HG03045 (cell line): ENCODE measurements at regions not wholly inside any gene's neighbourhood (a gene's known extent, or its start where the extent isn't known, plus 50 kb on each side); places are given as distances from the start of the nearest gene placed in this dataset.

Experiments
- ATAC-seq: cut with Tn5 transposase; IDR thresholded peaks from one replicate; pipeline ENCODE4 v1.9.1; 2021; ENCODE audit warnings: mild to moderate bottlenecking, moderate library complexity; ENCODE audit not compliant: unreplicated experiment

GRCh38 chr12:58186401-58186800, 245.0 kb downstream of the ATP23 start:
- ATAC-seq: no peak

GRCh38 chr12:58186914-58187313, 245.5 kb downstream of the ATP23 start:
- ATAC-seq: no peak

DNA sequence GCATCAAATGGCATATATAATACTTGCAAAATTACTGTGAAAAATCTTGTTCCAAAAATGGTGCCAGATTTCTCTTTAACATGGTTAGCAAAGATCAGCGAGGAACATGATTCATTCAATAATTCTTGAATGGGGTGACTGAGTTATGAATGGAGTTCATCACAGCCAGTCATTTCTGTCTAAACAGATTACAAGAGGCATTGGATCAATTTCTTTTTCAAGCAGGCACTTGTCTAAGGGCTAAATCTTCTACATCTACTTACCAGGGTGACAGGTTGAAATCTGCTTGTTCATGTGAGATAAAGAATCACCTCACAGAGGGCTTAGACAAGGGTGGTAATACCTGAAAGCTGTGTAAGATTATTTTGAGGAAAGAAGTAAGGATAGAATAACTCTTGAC, 247.7 kb downstream of the ATP23 start:
- ATAC-seq: no peak

DNA sequence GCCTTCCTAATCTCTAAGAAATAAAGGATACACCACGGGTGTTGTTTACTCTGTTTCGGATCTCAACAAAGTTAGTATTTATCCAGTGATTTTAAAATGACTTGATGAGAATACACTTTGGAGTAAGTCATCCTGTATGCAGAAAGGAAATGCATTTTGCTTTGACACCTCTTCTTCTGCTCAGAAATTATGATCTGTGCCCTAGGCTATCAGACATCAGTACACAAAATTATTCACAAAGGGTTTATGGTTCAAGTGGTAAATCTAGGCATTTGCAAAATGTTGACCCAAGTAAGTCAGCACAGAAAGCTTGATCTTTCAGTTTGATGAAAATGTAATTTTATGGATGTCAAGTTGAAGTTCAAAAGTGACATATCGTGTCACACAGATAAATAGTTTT, 248.5 kb downstream of the ATP23 start:
- no peak for ATAC-seq

DNA sequence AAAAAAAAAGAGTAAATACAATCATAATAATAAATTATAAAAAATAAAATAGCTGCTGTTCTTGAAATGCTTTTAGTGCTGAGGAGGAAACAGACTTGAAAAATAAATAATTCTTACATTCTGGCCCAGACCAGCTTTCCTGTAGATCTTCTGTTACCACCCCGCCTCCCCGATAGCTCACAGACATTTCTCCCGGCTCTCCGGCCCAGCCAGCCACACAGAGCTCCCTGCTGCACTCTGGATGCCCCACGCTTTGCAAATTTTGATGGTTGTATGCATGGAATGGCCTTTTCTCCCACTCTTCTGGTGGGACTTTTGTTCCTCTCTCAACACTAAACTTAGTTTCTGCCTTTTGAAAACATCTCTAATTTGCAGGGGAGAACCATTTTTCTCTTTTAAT, 249.3 kb downstream of the ATP23 start:
- no peak for ATAC-seq

- ATAC-seq: no peak
Measured at GRCh38 chr12:58196971-58197370, 255.6 kb downstream of the ATP23 start.

DNA sequence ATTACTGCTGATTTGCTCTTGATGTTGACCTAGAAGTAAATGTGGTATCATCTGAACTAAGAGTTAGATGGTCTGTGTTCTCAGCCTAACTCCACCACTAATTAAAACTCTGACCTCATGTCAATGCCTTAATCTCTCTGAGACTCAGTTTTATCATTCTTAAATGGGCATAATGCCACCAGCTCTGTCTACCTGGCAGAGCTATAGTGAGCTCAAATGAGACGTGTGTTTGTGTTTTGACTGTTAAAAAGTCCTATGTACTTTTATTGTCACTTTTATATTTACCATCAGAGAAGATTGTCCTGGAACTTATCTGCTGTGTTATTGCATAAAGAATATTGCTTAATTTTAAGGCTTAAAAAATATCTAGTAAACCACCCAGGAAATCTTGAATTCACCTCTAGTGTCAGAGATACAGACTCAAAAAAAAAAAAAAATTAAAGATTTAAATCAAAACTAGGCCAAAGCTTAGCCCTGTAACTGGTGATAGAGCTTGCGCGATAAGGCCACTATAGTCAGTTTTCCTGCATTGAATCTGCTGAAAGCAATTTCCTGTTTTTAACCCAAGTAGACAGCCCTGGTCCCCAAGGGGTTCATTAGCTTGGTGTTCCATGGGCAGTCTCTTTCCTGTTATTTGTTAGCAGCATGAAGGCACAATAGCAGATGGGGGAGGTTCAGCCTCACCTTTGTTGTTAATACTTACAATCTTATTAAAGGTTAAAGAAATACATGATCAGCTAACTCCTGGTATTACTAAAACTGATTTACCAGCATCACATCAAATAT, 261.8 kb downstream of the ATP23 start:
- ATAC-seq: no peak

DNA sequence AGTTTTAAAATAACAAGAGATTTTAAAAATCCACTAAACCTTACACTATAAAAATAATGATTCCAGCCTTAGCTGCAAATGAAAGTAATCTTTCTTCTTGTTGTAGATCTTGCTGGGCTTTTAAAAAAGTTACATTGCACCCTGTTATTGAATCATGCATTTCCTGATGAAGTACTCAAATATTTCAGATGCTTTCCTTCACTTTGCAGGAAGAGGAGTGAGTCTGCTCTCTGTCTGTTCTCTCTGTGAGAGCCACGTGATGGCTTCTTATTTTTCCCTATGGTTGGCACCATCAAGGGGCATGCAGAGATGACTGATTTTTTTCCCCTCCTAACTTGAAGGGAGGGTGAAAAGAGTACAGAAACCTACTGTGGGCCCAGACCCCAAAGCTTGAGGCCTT, 262.7 kb downstream of the ATP23 start:
- no peak for ATAC-seq

DNA sequence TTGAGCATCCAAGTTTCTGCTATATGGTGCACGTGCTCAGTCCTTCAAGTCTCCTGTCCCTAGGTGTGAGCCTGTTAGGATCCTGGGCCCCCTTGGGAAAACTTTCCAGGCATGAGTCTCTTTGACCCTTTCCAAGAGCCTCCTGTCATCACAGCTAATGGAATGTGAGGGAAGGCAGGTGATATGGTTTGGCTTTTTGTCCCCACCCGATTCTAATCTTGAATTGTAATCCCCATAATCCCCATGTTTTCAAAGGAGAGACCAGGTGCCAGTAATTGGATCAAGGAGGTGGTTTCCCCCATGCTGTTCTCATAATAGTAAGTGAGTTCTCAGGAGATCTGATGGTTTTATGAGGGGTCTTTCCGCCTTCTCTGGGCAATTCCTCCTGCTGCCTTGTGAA, 265.5 kb downstream of the ATP23 start:
- no peak for ATAC-seq

DNA sequence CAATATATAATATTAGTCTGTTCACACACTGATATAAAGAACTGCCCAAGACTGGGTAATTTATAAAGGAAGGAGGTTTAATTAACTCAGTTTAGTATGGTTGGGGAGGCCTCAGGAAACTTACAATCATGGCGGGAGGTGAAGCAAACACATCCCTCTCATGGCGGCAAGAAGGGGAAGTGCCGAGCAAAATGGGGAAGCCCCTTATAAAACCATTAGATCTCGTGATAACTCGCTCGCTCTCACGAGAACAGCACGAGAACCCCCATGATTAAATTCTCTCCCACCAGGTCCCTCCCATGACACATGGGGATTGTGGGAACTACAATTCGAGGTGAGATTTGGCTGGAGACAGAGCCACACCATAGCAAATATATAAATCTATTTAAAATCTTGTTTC, 269.8 kb downstream of the ATP23 start:
- ATAC-seq: no peak

DNA sequence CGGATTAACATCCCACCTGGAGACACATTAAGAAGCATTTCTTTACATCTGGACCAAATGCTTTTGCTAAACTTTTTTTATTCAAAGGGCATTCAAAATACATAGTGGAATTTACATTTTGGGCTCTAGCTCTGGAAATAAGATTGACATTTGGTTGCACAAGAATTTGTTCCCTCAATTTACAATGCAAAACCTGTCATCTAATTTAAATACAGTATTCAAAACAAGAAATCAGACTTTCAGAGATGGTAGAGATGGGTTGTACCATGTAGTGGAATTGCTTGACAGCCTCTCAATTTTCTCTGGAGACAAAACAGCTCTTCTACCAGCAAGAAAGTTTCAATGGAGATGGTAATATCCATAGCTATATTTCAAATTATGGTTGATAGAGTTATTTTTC, 275.8 kb downstream of the ATP23 start:
- ATAC-seq: no peak

DNA sequence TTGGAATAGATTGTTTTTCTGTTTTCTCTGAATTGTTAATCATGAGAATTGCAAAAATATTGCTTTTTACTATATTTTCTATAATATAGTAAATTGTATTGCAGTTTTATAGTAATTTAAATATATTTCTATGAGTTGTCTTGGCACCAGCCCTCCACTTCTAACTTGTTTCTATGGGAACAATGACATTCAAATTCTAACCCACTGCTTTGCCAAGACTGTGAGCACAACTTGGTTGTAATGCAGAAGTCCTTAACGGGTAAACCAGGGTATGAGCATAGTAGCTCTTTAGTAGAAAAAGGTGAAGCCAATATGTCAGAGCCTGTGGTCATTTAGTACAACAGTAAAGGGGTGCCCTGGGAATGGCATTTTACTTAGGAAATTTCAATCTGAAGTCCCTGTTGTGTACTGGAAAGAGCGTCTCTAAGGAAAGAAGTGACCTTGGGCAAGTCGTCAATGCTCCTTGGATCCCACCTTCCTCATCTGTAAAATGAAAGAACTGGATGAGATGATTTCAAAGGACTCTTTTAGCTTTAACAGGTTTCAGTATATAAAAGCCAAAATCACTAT, 283.3 kb downstream of the ATP23 start:
- ATAC-seq: no peak

DNA sequence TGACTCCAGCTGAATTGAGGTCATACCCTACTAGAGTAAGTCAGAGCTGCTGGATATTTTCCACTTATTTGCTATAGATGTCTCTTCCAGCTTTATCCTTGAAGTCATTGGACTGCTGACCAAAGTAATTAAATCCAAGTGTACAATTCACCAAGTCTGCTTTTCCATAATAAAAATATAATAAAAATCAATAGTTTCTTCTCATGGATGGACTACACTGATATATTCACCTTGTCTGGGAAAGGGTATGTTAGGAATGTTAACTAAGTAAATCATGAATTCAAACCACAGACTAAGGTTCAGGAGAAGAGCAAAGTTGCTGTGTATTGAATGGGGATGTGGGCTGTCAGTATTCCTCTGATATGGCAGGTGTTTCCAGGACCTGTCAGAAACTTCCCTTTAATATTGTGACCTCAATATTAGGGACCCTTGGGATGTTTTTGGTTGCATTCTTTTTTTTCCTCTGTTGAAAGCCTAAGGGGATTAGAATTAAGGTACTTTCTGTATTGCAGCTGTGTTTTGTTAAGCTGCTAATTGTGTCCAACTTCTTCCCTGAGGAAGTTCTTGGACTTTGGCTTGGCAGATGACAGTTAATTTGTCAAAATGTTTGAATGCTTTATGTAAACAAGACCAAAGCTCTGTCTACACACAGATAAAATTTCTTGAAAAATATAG, 284.0 kb downstream of the ATP23 start:
- ATAC-seq: no peak

DNA sequence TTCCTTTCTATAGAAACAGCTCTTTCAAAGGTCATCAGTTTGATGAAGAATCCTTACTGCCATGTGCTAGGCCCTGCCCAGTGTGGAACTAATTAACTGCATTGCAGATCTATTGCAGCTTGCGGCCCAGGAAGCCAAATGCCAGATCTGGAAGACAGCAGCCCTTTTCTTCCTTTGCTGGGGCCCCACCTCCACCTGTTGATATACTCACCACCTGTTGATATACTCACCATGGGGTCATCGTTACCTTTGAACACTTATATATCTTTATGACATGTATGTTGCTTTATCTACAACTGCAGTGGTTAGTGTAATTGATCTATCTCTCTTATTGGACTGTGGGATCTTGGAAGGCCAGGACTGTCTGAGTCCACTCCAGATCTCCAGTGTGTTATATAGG, 292.5 kb downstream of the ATP23 start:
- ATAC-seq: no peak

- ATAC-seq: no peak
Measured at GRCh38 chr12:58238411-58238810, 297.0 kb downstream of the ATP23 start.

DNA sequence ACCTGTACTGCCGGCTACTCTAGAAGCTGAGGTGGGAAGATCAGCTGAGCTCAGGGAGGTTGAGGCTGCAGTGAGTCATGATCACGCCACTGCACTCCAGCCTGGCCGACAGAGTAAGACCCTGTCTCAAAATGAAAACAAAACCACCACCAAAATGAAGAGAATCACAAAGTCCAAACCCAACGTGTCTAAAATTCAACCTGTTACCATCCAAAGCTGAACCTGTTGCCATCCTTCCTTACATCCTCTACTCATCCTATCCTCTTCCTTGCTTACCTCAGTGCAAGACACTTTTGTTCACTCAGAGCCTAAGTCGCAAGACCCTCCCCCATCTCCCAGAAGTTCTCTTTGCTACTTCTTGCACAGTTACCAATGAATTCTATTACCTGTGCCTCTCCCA, 299.7 kb downstream of the ATP23 start:
- ATAC-seq: no peak

GRCh38 chr12:58242796-58243630, 301.6 kb downstream of the ATP23 start:
- no peak for ATAC-seq

GRCh38 chr12:58247633-58248032, 306.3 kb downstream of the ATP23 start:
- ATAC-seq: no peak

DNA sequence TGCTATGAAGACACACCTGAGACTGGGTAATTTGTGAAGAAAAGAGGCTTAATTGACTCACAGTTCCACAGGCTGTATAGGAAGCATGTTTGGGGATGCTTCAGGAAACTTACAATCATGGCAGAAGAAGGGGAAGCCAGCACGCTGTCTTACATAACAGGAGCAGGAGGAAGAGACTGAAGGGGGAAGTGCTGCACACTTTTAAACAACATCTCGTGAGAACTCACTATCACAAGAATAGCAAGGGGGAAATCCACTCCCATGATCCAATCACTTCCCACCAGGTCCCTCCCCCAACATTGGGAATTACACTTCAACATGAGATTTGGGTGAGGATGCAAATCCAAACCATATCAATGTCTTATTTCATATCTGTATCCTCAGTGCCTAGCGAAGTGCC, 307.2 kb downstream of the ATP23 start:
- ATAC-seq: no peak

DNA sequence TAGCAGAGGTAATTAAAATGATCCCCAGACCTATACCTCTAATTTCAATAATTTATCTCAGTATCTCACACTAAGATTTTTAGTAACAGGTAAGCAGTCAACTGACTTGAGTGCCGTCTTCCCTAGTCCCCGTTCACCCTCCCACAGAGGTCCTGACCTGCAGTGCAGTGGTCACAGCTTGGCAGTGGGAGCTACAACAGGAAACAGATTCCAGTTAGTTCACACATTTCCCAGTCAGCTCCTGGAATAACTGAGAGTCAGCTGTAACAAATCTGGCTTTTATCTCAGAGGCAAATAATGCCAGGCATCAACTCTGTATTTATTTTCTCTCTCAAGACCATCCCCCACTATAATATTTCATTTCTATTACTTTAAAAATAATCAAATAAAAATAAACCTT, 308.2 kb downstream of the ATP23 start:
- no peak for ATAC-seq

DNA sequence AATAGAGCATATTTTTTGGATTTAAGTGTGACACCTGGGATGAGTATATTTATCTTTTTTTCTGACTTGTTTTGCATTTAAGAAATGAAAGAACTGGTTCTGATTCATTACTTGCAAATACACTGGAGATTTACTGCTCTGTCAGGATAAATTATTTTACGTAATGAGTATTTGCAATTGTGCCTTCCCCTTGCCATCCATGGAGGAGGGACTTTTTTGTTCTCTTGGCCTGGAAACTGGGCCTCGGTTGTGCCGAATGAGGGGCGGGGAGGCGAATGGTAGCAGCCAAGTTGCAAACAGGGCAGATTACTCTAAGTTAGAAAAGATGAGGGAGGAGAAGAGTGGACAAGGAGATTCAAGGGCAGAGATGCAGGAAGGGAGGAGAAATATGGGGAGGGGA, 308.7 kb downstream of the ATP23 start:
- ATAC-seq: no peak
